ENCODE measurements at regions not wholly inside any gene's neighbourhood (a gene's known extent, or its start where the extent isn't known, plus 50 kb on each side); places are given as distances from the start of the nearest gene placed in this dataset.

- no peak for DNase-seq
- no peak overlapping the region for H3K4me3 ChIP-seq
- H3K27ac ChIP-seq, result no peak overlapping the region
- peaks cover 0 to 27% (median 11%) of the 10 kb centered on the region in 4 donors for H3K9me3 ChIP-seq
- 85 to 98% (median 93%) methylated on average over 2 of the region's 2 CpGs for WGBS, 5 donors
- no peak for TF ChIP-seq CTCF (IDR thresholded peaks at IDR 0.05)
- TF ChIP-seq EP300 (IDR thresholded peaks at IDR 0.05), result no peak
- no peak for TF ChIP-seq POLR2A (IDR thresholded peaks at IDR 0.05)
- TF ChIP-seq POLR2AphosphoS5 (IDR thresholded peaks at IDR 0.05), result no peak
- no peaks in the 10 kb centered on the region for H3K36me3 ChIP-seq
- no peaks in the 10 kb centered on the region for H3K27me3 ChIP-seq
- intact Hi-C loops (cut with DNase I; ENCODE audit: low total_unique reads), result no loop called here
- H3K4me1 ChIP-seq, result no peaks in the 10 kb centered on the region
Observed at GRCh38 chr6:121639021-121639420, 203.6 kb downstream of the GJA1 start.

DNA sequence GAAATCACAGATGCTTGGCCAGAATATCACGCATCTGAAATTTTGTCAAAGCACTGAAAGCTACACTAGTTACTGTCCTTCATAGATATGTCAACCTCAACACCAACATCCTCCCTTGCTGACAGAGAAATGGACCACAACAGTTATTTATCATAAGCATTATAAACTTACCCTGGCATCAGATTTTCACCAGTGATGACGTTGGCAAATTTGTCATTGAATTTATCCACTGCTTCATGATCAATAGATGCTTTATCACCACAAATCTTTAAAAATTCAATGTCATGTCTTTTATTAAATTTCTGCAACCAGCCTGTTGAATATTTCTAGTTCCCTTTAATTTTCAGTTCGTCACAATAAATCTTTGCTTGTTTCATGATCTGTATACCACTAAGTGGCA is 205.7 kb downstream of the GJA1 start:
- TF ChIP-seq POLR2AphosphoS5 (IDR thresholded peaks at IDR 0.05) (no peak), CTCF (IDR thresholded peaks at IDR 0.05) (no peak)
- Histone ChIP-seq H3K27me3 (no peaks in the 10 kb centered on the region), H3K4me3 (no peak overlapping the region), H3K4me1 (no peaks in the 10 kb centered on the region), H3K9me3 (peaks cover 0 to 11% (median 7%) of the 10 kb centered on the region in 4 donors), H3K27ac (no peak overlapping the region), H3K36me3 (no peaks in the 10 kb centered on the region)
- no peak for DNase-seq
- intact Hi-C loops (cut with DNase I; ENCODE audit: low total_unique reads), result no loop called here
- 53 to 82% (median 65%) methylated on average over 3 of the region's 3 CpGs for WGBS, 5 donors

DNA sequence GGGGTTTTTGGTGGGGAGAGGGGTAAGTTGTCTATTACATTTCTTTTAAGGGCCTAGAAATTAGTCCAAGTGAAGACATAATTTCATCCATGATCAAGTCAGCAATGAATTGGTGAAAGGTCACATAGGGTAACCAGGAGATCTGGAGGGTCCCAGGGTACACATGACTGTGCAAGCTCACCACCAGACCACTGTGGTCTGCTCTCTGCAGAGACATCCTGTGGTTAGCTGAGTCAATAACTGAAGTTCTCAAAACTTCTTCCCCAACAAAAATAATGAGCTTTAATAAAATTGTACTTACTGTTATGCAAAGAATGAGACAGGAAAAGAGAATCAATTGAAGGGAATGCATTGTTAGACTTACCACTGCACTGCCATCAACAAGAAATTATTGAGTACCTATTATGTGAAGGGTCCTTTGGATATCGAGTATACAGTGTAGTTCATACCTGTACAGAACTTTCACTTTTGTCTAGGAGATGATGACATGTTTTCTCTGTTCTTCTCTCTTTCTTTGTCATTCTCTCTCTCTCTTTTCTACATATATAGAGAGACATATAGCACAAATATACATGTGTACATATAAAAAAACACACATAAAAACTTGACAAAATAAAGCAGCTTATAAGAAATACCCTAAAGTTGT is 209.8 kb downstream of the GJA1 start:
- 79 to 89% (median 82%) methylated on average over 1 of the region's 1 CpG for WGBS, 5 donors
- intact Hi-C loops (cut with DNase I; ENCODE audit: low total_unique reads), result no loop called here
- TF ChIP-seq CTCF (IDR thresholded peaks at IDR 0.05), result no peak
- TF ChIP-seq POLR2AphosphoS5 (IDR thresholded peaks at IDR 0.05), result no peak
- TF ChIP-seq EP300 (IDR thresholded peaks at IDR 0.05), result no peak
- no peak for TF ChIP-seq POLR2A (IDR thresholded peaks at IDR 0.05)

DNA sequence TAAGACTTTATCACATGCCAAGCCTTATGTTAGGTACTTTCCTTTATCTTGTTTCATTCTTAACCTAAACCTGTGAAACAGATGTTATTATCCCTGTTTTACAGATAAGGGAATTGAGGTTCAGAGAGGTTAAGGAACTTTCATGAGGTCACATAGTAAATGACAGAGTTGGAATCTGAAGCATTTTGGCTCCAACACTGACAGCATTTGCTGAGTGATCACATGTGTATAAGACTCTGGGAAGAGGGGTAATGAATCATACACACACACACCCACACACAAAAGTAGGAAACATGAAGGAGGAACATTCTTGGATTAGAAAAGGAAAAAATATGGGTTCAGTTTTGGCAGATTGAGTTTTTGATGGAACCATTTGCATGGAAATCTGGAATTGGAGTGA is 212.5 kb downstream of the GJA1 start:
- no peak overlapping the region for H3K27ac ChIP-seq
- intact Hi-C loops (cut with DNase I; ENCODE audit: low total_unique reads), result no loop called here
- H3K4me3 ChIP-seq, result no peak overlapping the region
- no peaks in the 10 kb centered on the region for H3K4me1 ChIP-seq
- no peak for DNase-seq
- no peaks in the 10 kb centered on the region for H3K27me3 ChIP-seq
- H3K36me3 ChIP-seq, result no peaks in the 10 kb centered on the region
- TF ChIP-seq POLR2A (IDR thresholded peaks at IDR 0.05), result no peak
- TF ChIP-seq EP300 (IDR thresholded peaks at IDR 0.05), result no peak
- TF ChIP-seq CTCF (IDR thresholded peaks at IDR 0.05), result no peak
- H3K9me3 ChIP-seq, result no peaks in the 10 kb centered on the region

More for the DNA sequence above, 209.8 kb downstream of the GJA1 start:
- Histone ChIP-seq H3K27ac (no peak overlapping the region), H3K36me3 (no peaks in the 10 kb centered on the region), H3K9me3 (no peaks in the 10 kb centered on the region), H3K4me3 (no peak overlapping the region), H3K4me1 (no peaks in the 10 kb centered on the region), H3K27me3 (no peaks in the 10 kb centered on the region)
- DNase-seq, result no peak

All from stomach (tissue), 8 donors.